H1 (cell line): ENCODE measurements at regions not wholly inside any gene's neighbourhood (a gene's known extent, or its start where the extent isn't known, plus 50 kb on each side); places are given as distances from the start of the nearest gene placed in this dataset.

ENCODE experiments used
- CTCF ChIA-PET: fragments of 300-600 bp; sonication (Branson Sonifier 250); formaldehyde crosslinking; loops from one replicate; lab custom pipeline; 2021; ENCODE audit not compliant: partially characterized antibody; lab: Charles Lee
- POLR2A ChIA-PET: fragments of 300-600 bp; sonication (Branson Sonifier 250); formaldehyde crosslinking; loops from one replicate; lab custom pipeline; 2021; ENCODE audit warnings: inconsistent platforms; ENCODE audit not compliant: partially characterized antibody; lab: Charles Lee
- DNase-seq, 2 experiments: peaks; one replicate each; pipeline versions ENCODE4 v3.0.0 to v3.0.0-alpha.2; 2010 to 2022; ENCODE audit warnings: low spot score in 2 of 2, low read depth in 1 of 2, mixed read lengths in 1 of 2
- FAIRE-seq: peaks from 2 replicates; lab custom pipeline; 2011; peaks lifted over from hg19 to GRCh38; lab: Jason Lieb, UNC
- H2AFZ ChIP-seq: 2 replicates; pipeline ENCODE4 v1.8.1; 2012; ENCODE audit warnings: low read length, inconsistent platforms
- H2AK5ac ChIP-seq: 2 replicates; pipeline ENCODE4 v1.6.1; 2013; ENCODE audit warnings: low read depth, low read length
- H2BK120ac ChIP-seq: replicated peaks from 2 replicates; pipeline ENCODE3; 2013; ENCODE audit warnings: low read depth, low read length, inconsistent platforms
- H2BK12ac ChIP-seq: 2 replicates; pipeline ENCODE4 v1.6.1; 2013; ENCODE audit warnings: low read depth, low read length
- H2BK15ac ChIP-seq: 2 replicates; pipeline ENCODE4 v1.6.1; 2013; ENCODE audit warnings: low read length
- H2BK20ac ChIP-seq: 2 replicates; pipeline ENCODE4 v1.6.1; 2013; ENCODE audit warnings: low read length
- H2BK5ac ChIP-seq: 2 replicates; pipeline ENCODE4 v1.6.1; 2013; ENCODE audit warnings: low read depth, low read length
- H3K14ac ChIP-seq: 2 replicates; pipeline ENCODE4 v1.6.1; 2013; ENCODE audit warnings: inconsistent platforms; ENCODE audit not compliant: insufficient read length
- H3K18ac ChIP-seq: 2 replicates; pipeline ENCODE4 v1.6.1; 2013; ENCODE audit warnings: low read length; ENCODE audit errors: extremely low read depth
- H3K23ac ChIP-seq: 2 replicates; pipeline ENCODE4 v1.6.1; 2013; ENCODE audit warnings: inconsistent platforms; ENCODE audit not compliant: insufficient read length
- H3K23me2 ChIP-seq: 2 replicates; pipeline ENCODE4 v1.6.1; 2013; ENCODE audit warnings: low read depth, low read length
- H3K27ac ChIP-seq: 2 replicates; pipeline ENCODE4 v1.6.1; 2011; ENCODE audit warnings: low read depth, low read length, inconsistent platforms
- H3K27me3 ChIP-seq, 4 experiments: replicated peaks in 1 of 4; 1 replicate in 1 of 4; 2 replicates in 3 of 4; pipeline versions ENCODE4 v1.6.1 to v1.8.1; 2011 to 2013; ENCODE audit warnings: low read length in 3 of 4, mild to moderate bottlenecking in 3 of 4, inconsistent platforms in 2 of 4, mixed read lengths in 2 of 4, moderate library complexity in 1 of 4; ENCODE audit not compliant: control insufficient read depth in 3 of 4, insufficient read depth in 3 of 4; ENCODE audit errors: extremely low read depth in 1 of 4
- H3K36me3 ChIP-seq, 4 experiments: 2 replicates each; pipeline versions ENCODE4 v1.6.1 to v1.8.1; 2011 to 2013; ENCODE audit warnings: mild to moderate bottlenecking in 4 of 4, low read length in 3 of 4, moderate library complexity in 2 of 4, control low read depth in 1 of 4, inconsistent platforms in 1 of 4; ENCODE audit not compliant: insufficient read depth in 4 of 4, control insufficient read depth in 2 of 4
- H3K4ac ChIP-seq: replicated peaks from 2 replicates; pipeline ENCODE3; 2013; ENCODE audit warnings: low read length, low read depth, mixed read lengths, inconsistent platforms; ENCODE audit not compliant: insufficient read length
- H3K4me1 ChIP-seq, 4 experiments: replicated peaks in 1 of 4; 1 replicate in 1 of 4; 2 replicates in 3 of 4; pipeline versions ENCODE4 v1.6.1 to v1.8.1; 2011 to 2013; ENCODE audit warnings: low read length in 3 of 4, inconsistent platforms in 2 of 4, mixed read lengths in 1 of 4; ENCODE audit not compliant: insufficient read depth in 4 of 4, control insufficient read depth in 3 of 4
- H3K4me2 ChIP-seq, 2 experiments: 2 replicates each; pipeline versions ENCODE4 v1.6.1 to v1.8.1; 2011 to 2013; ENCODE audit warnings: low read depth in 2 of 2, low read length in 2 of 2, control low read depth in 1 of 2, inconsistent platforms in 1 of 2, mild to moderate bottlenecking in 1 of 2; ENCODE audit not compliant: insufficient read depth in 1 of 2
- H3K4me3 ChIP-seq, 4 experiments: fragments of 200-600, 300-600 bp in 1 of 4; sonication (generic), shearing (Covaris generic), sonication (Bioruptor Twin) in 1 of 4; 2 replicates each; pipeline versions ENCODE4 v1.5.1 to v1.8.1; 2011 to 2016; ENCODE audit warnings: low read length in 4 of 4, low read depth in 3 of 4, control low read depth in 2 of 4, inconsistent platforms in 2 of 4, mild to moderate bottlenecking in 2 of 4, mixed read lengths in 1 of 4, moderate library complexity in 1 of 4; ENCODE audit not compliant: insufficient read depth in 2 of 4; ENCODE audit errors: extremely low read depth in 1 of 4
- H3K56ac ChIP-seq: replicated peaks from 2 replicates; pipeline ENCODE3; 2013; ENCODE audit warnings: low read depth, mild to moderate bottlenecking, mixed read lengths, low read length, inconsistent platforms; ENCODE audit not compliant: insufficient read length
- H3K79me1 ChIP-seq: 2 replicates; pipeline ENCODE4 v1.6.1; 2013; ENCODE audit warnings: low read depth, low read length, control low read depth
- H3K79me2 ChIP-seq, 2 experiments: 2 replicates each; pipeline versions ENCODE4 v1.6.1 to v1.8.1; 2012 to 2013; ENCODE audit warnings: low read length in 2 of 2, mild to moderate bottlenecking in 2 of 2, inconsistent platforms in 1 of 2; ENCODE audit not compliant: insufficient read depth in 2 of 2, control insufficient read depth in 1 of 2
- H3K9ac ChIP-seq, 4 experiments: replicated peaks in 1 of 4; 1 replicate in 1 of 4; 2 replicates in 3 of 4; pipeline versions ENCODE4 v1.6.1 to v1.8.1; 2011 to 2013; ENCODE audit warnings: low read depth in 3 of 4, low read length in 3 of 4, control low read depth in 2 of 4, mild to moderate bottlenecking in 2 of 4, moderate library complexity in 2 of 4, inconsistent platforms in 1 of 4; ENCODE audit errors: extremely low read depth in 1 of 4
- H3K9me3 ChIP-seq, 2 experiments: 2 replicates each; pipeline versions ENCODE4 v1.6.1 to v1.8.1; 2012 to 2013; ENCODE audit warnings: mild to moderate bottlenecking in 2 of 2, moderate library complexity in 2 of 2, control low read depth in 1 of 2, inconsistent platforms in 1 of 2, low read depth in 1 of 2, low read length in 1 of 2, mixed read lengths in 1 of 2; ENCODE audit not compliant: insufficient read depth in 2 of 2
- H4K20me1 ChIP-seq, 2 experiments: replicated peaks in 1 of 2; 2 replicates each; pipeline versions ENCODE3 to v1.8.1; 2011 to 2013; ENCODE audit warnings: inconsistent platforms in 2 of 2, low read length in 2 of 2, mild to moderate bottlenecking in 1 of 2; ENCODE audit not compliant: insufficient read depth in 2 of 2, control insufficient read depth in 1 of 2
- H4K5ac ChIP-seq: 2 replicates; pipeline ENCODE4 v1.6.1; 2013; ENCODE audit warnings: low read length, low read depth, mixed read lengths, inconsistent platforms; ENCODE audit not compliant: insufficient read length
- H4K8ac ChIP-seq: 2 replicates; pipeline ENCODE4 v1.8.0; 2013; ENCODE audit warnings: mild to moderate bottlenecking, moderate library complexity, low read length, inconsistent platforms; ENCODE audit not compliant: insufficient read depth; ENCODE audit errors: extremely low read depth
- H4K91ac ChIP-seq: replicated peaks from 2 replicates; pipeline ENCODE3; 2013; ENCODE audit warnings: low read length, mixed read lengths, inconsistent platforms; ENCODE audit not compliant: insufficient read length
- ASH2L ChIP-seq: fragments of 200-600, 300-600 bp; sonication (generic); IDR thresholded peaks from one replicate; pipeline ENCODE4 v1.7.1; 2017; ENCODE audit warnings: low read length
- BCL11A ChIP-seq, 2 experiments: IDR thresholded peaks; one replicate each; pipeline ENCODE4 v1.6.1; 2011; ENCODE audit warnings: low read depth in 2 of 2, low read length in 2 of 2, mild to moderate bottlenecking in 2 of 2
- BRCA1 ChIP-seq: IDR thresholded peaks from 2 replicates; pipeline ENCODE4 v1.6.1; 2012; ENCODE audit warnings: low read depth, low read length, improper control_type of control experiment
- CHD2 ChIP-seq: IDR thresholded peaks from 2 replicates; pipeline ENCODE4 v1.6.1; 2012; ENCODE audit warnings: low read length, improper control_type of control experiment
- CREB1 ChIP-seq: IDR thresholded peaks from 2 replicates; pipeline ENCODE4 v1.6.1; 2012; ENCODE audit warnings: inconsistent platforms
- GTF2F1 ChIP-seq: IDR thresholded peaks from 2 replicates; pipeline ENCODE4 v1.6.1; 2012; ENCODE audit warnings: low read depth, low read length, improper control_type of control experiment, borderline replicate concordance
- KDM4A ChIP-seq: IDR thresholded peaks from one replicate; pipeline ENCODE4 v1.7.1; 2012; ENCODE audit warnings: low read depth, mild to moderate bottlenecking, moderate library complexity, low read length, inconsistent platforms; ENCODE audit not compliant: severe bottlenecking
- MAFK ChIP-seq: IDR thresholded peaks from 2 replicates; pipeline ENCODE4 v1.6.1; 2012; ENCODE audit warnings: low read depth, mild to moderate bottlenecking, improper control_type of control experiment, low read length
- NRF1 ChIP-seq: IDR thresholded peaks from 2 replicates; pipeline ENCODE4 v1.6.1; 2011; ENCODE audit warnings: mild to moderate bottlenecking, low read depth, low read length, improper control_type of control experiment
- POLR2AphosphoS5 ChIP-seq: IDR thresholded peaks from 2 replicates; pipeline ENCODE4 v1.6.1; 2011; ENCODE audit warnings: low read depth, low read length
- POU5F1 ChIP-seq: IDR thresholded peaks from 2 replicates; pipeline ENCODE4 v1.6.1; 2011; ENCODE audit warnings: low read depth, mild to moderate bottlenecking, low read length, moderate library complexity
- RXRA ChIP-seq: IDR thresholded peaks from 2 replicates; pipeline ENCODE4 v1.6.1; 2011; ENCODE audit warnings: low read depth, mild to moderate bottlenecking, low read length, moderate library complexity; ENCODE audit not compliant: insufficient read depth
- TAF1 ChIP-seq: IDR thresholded peaks from 2 replicates; pipeline ENCODE4 v1.6.1; 2011; ENCODE audit warnings: mild to moderate bottlenecking, low read depth, low read length
- YY1 ChIP-seq: IDR thresholded peaks from 2 replicates; pipeline ENCODE4 v1.6.1; 2011; ENCODE audit warnings: low read depth, mild to moderate bottlenecking, low read length
- TF ChIP-seq, protein P1 (sequence below), 3 experiments: IDR thresholded peaks; 1 replicate in 2 of 3; 2 replicates in 1 of 3; pipeline versions ENCODE4 v1.5.1 to v1.6.1; 2011; ENCODE audit warnings: low read length in 3 of 3, mild to moderate bottlenecking in 3 of 3, inconsistent platforms in 2 of 3, low read depth in 1 of 3, moderate library complexity in 1 of 3; ENCODE audit not compliant: insufficient read depth in 1 of 3; ENCODE audit errors: control extremely low read depth in 1 of 3

- no peak overlapping the region for H3K27ac ChIP-seq
- H3K27me3 ChIP-seq, result no peaks in the 10 kb centered on the region
- no peak for TF ChIP-seq YY1
- no peak for TF ChIP-seq CREB1
- TF ChIP-seq, protein P1, sequence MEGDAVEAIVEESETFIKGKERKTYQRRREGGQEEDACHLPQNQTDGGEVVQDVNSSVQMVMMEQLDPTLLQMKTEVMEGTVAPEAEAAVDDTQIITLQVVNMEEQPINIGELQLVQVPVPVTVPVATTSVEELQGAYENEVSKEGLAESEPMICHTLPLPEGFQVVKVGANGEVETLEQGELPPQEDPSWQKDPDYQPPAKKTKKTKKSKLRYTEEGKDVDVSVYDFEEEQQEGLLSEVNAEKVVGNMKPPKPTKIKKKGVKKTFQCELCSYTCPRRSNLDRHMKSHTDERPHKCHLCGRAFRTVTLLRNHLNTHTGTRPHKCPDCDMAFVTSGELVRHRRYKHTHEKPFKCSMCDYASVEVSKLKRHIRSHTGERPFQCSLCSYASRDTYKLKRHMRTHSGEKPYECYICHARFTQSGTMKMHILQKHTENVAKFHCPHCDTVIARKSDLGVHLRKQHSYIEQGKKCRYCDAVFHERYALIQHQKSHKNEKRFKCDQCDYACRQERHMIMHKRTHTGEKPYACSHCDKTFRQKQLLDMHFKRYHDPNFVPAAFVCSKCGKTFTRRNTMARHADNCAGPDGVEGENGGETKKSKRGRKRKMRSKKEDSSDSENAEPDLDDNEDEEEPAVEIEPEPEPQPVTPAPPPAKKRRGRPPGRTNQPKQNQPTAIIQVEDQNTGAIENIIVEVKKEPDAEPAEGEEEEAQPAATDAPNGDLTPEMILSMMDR (IDR thresholded peaks at IDR 0.05; ENCODE audit: control extremely low read depth in 1 of 3, insufficient read depth in 1 of 3, low read depth in 1 of 3, low read length in 3 of 3), result no peak
- TF ChIP-seq BCL11A (IDR thresholded peaks at IDR 0.05; ENCODE audit: low read depth in 2 of 2, low read length in 2 of 2), result no peak
- TF ChIP-seq ASH2L, result no peak
- no peak for TF ChIP-seq BRCA1
- TF ChIP-seq POU5F1, result no peak
- TF ChIP-seq KDM4A, result no peak
- no peak for TF ChIP-seq RXRA
- TF ChIP-seq POLR2AphosphoS5, result no peak
- TF ChIP-seq CHD2, result no peak
- TF ChIP-seq NRF1, result no peak
- TF ChIP-seq TAF1, result no peak
- no peak for TF ChIP-seq GTF2F1
- no peak for TF ChIP-seq MAFK
These were observed 372.0 kb upstream of the KCNN2 start for GRCh38 chr5:113989913-113990305.

More at GRCh38 chr5:113989913-113990305, 372.0 kb upstream of the KCNN2 start:
- no peak for FAIRE-seq
- H3K23ac ChIP-seq, result no peak overlapping the region
- no peak overlapping the region for H2BK15ac ChIP-seq
- no peak overlapping the region for H3K18ac ChIP-seq
- H3K79me1 ChIP-seq, result no peaks in the 10 kb centered on the region
- H2AK5ac ChIP-seq, result no peak overlapping the region
- ChIA-PET CTCF (interaction anchor here (0.6 to 2.5 kb wide), 5 partner anchors 9 to 315 kb away, joined by 3 to 10 read pairs (median 3); no protein-coding TSS in a partner anchor), POLR2A (no interaction called here)
- no peaks in the 10 kb centered on the region for H3K9me3 ChIP-seq
- peak overlapping the region in 1 of 4 experiments; percentile 34; a peak in 1 of 7 replicates for H3K9ac ChIP-seq
- no peak for DNase-seq
- no peaks in the 10 kb centered on the region for H3K79me2 ChIP-seq
- no peak overlapping the region for H3K14ac ChIP-seq
- no peak overlapping the region for H2BK20ac ChIP-seq
- H3K4ac ChIP-seq, result no peak overlapping the region
- no peak overlapping the region for H2BK120ac ChIP-seq
- no peak overlapping the region for H4K5ac ChIP-seq
- H3K56ac ChIP-seq, result no peak overlapping the region
- H4K8ac ChIP-seq, result no peak overlapping the region
- no peak overlapping the region for H3K4me3 ChIP-seq
- no peak overlapping the region for H2BK12ac ChIP-seq
- no peak overlapping the region for H4K91ac ChIP-seq
- H2AFZ ChIP-seq, result no peak overlapping the region
- no peak overlapping the region for H3K4me2 ChIP-seq
- no peaks in the 10 kb centered on the region for H4K20me1 ChIP-seq
- no peak overlapping the region for H2BK5ac ChIP-seq
- H3K23me2 ChIP-seq, result no peaks in the 10 kb centered on the region
- H3K4me1 ChIP-seq, result no peaks in the 10 kb centered on the region
- H3K36me3 ChIP-seq, result no peaks in the 10 kb centered on the region
